ENCODE measurements at regions not wholly inside any gene's neighbourhood (a gene's known extent, or its start where the extent isn't known, plus 50 kb on each side); places are given as distances from the start of the nearest gene placed in this dataset.
"Not testable (repeated sequence)": the region's sequence is repeated elsewhere in the genome, so short reads cannot be mapped to it uniquely, and the experiment has no call there.

DNA sequence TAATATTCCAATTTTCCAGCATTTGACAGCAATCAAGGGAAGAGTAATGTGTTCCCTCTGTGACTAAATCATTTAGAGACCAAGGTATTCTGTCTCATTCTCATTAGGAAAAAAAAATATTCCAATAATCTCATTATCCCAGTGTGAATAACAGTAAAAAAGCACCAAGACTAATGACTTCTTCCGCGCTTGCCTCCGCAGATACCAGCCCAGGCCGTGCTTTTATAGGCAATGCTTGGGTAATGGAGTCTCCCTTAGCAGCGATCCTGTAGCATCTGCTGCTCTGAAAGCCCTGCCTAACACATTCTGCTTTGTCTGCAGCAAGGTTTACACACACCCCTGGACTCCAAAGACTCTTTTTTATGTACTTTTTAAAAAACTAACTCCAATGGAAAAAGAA lies 470.0 kb upstream of the CAMK1G start:
- no peak for DNase-seq (ENCODE audit: low spot score)

DNA sequence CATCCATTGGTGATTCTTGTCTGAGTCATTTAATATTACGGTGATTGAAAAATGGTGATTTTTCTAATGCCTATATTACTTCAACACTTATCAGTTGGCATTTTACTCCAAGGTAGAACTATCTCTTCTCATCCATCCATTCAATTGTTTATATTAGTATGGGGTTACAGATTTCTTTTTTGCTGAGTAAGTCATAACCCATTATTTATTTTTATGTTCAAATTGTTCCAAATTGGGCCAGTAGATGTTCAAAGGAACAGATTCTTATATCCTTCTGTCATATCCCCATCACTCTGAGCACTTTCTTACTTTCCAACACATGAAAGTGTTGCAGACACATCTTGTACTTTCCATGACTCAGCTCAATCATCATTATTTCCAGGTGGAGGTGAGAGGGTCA lies 466.8 kb upstream of the CAMK1G start:
- DNase-seq (ENCODE audit: low spot score), result no peak

DNA sequence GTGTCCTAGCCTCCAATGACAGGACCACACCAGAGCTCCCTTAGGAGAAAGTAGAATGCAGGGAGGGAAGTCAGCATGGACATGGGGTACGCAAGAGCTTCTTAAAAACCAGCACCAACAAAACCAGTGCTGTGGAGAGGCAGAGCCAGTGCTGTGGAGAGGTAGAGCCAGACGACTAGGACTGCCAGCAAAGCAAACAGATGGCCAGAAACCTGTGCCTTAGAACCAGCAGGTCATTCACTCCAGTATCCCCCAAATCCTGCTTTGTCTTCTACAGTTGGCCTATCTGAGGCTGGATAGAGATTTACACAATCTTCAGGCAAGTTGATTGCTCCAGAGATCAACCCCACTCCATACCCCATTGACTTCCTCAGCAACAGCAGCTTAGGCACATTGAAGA lies 459.9 kb upstream of the CAMK1G start:
- no peak for DNase-seq (ENCODE audit: low spot score)

DNA sequence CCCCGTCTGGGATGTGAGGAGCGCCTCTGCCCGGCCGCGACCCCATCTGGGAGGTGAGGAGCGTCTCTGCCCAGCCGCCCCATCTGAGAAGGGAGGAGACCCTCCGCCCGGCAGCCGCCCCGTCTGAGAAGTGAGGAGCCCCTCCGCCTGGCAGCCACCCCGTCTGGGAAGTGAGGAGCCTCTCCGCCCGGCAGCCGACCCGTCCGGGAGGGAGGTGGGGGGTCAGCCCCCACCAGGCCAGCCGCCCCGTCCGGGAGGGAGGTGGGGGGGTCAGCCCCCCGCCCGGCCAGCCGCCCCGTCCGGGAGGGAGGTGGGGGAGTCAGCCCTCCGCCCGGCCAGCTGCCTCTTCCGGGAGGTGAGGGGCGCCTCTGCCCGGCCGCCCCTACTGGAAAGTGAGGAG lies 454.4 kb upstream of the CAMK1G start:
- not testable (repeated sequence) for DNase-seq (ENCODE audit: low spot score)

DNA sequence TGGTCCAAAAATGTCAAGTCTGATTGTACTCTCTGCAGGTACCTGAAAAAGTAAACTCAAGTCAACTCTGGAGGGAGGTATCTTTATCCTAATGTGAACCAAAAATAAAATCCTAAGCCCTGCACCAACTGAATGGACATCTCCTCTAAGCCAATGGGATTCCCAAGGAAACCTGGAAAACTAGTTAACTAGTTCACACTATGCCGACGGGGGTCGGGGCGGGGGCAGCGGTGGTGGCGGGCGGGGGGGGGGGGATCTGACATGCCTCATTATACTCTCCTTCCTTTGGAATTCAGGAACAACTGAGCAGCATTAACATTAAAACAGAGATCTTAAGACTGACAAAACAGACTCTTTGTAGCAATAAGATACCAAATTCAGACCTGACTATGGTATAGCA lies 452.6 kb upstream of the CAMK1G start:
- DNase-seq (ENCODE audit: low spot score), result no peak

DNA sequence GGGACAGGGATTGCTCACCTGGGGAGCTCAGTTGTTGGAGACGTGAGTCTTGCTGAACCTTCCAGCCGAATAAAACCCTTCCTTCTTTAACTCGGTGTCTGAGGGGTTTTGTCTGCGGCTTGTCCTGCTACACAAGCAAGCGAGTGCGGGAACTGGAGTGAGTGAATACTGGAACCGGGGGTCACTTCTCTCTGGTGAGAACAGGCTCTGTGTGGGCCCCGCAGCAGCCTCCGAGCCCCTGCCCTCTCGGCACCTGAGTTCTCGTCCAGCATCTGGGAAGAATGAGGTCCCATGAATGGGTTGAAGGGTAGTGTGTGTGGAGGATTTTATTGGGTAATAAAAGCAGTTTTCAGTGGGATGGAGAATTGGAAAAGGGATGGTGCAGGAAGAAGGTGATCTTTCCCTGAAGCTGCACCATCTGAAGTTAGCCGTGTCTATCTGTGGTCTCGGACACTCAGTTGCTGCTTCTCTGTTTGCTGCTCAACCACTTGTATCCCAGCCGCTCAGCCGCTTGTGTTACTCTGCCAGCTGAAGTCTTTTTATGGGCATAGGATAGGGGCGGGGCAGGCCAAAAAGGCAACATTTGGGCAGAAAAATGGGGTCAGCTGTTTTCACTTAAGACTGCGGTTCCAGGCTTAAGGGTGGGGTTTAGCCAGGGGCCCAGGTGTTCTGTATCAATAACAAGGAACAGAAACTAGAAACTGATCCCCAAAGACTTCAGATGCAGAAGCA lies 450.6 kb upstream of the CAMK1G start:
- no peak for DNase-seq (ENCODE audit: low spot score)

DNA sequence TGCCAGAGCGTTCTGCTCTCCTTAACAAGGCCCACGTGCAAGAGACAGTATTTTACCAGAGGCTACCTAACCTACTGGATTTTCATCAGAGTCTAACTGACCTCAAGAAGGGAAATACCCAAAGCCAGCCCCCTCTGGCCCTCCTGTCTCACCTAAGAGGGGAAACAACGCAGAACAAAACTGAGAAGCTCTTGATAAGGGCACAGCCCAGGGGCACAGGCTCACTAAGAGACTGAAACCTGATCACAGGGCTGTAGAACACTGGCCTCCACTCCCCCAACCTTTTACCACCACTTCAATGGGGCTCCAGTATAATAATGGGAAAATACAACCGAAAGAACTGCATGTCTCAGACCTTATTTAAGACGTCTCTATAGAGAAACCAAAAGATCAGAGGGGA lies 449.5 kb upstream of the CAMK1G start:
- DNase-seq (ENCODE audit: low spot score), result no peak

DNA sequence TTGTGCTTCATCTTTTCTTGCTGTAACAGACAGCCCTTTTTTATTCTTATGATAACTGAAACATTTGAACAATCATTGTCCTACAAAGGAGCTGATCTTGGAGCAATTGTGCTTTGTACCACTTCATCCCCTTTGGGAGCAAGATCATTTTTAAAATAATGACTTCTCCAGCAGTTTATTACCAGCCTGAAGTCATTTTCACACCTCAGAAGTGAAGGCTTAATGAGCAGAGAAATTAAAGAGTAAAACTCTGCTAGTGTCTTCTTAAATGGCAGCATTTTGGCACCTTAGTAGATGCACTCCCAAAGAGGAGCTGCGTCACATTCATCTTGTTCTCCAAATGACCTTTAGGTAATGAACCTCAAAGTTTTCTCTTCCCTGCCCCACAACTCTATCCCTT lies 439.6 kb upstream of the CAMK1G start:
- DNase-seq (ENCODE audit: low spot score), result no peak

DNA sequence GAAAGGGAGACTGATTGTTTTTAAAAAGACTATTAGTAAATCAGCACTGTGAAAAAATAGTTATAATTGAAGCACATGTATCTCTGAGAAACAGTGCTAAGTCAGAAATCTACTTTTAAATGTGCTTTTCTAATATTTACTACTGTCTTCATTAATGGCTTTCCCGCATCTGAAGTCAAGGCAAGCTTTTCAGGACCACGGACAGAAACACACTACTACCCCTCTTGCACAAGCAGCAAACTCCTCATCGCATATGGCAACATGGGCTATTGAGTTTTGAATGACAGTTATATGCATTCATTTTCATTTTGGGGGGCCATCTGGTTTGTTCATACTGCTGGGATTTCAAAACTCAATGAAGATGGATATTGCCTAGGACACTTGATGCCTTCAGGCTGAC lies 433.4 kb upstream of the CAMK1G start:
- DNase-seq (ENCODE audit: low spot score), result no peak

DNA sequence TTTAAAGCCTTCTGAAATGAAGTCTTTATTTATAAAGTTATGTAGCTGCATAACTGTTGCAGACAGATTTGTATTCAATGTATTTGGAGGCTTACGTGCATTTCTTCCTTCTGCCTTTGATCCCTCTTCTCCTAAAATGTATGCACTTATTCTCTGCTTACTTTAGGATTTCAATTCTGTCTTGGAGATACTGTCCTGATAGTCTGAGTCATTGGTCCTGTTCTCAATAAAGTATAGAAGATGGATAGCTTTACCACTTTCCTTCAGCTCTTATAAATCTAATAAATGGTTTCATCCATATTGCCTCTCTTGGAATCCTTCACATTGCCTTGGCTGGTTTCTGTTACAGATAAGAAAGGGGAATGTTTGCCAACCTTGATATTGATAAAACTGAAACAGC lies 430.1 kb upstream of the CAMK1G start:
- no peak for DNase-seq (ENCODE audit: low spot score)

DNA sequence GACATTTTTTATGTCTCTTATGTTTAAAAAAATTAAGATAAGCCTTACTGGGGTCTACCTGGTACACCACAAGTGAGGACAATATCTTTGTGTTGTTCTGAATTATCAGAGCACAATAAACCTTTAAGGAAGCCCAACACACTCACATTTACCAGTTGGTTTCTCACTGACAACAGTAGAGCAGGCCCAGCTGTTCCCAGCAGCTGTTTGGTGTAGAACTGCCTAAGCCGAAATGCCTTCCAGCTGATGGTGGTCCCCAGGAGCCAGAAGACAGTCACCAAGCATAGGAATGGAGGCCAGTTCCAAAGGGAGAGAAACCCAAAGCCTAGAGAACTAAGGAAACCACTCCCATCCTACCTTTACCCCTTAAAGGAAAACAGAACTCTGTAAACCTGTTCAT lies 428.6 kb upstream of the CAMK1G start:
- DNase-seq (ENCODE audit: low spot score), result no peak

DNA sequence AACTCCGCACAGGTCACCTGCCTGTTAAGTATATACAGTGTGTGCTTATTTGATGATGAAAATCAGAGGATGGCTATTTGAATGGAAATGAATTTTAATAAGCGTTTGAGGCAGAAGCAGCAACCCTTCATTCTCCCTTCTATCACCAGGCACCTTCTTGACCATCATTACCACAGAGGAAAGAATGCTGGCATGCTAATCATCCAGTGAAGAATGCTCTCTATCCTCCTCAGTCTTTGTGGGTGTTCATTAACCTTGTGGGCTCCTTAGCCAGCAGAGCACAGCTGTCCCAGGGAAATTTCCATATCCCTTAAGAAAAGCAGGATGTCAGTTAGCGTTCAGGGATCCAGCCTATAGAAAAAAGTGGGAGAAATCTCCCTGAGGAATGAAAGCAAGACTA lies 428.0 kb upstream of the CAMK1G start:
- no peak for DNase-seq (ENCODE audit: low spot score)

DNA sequence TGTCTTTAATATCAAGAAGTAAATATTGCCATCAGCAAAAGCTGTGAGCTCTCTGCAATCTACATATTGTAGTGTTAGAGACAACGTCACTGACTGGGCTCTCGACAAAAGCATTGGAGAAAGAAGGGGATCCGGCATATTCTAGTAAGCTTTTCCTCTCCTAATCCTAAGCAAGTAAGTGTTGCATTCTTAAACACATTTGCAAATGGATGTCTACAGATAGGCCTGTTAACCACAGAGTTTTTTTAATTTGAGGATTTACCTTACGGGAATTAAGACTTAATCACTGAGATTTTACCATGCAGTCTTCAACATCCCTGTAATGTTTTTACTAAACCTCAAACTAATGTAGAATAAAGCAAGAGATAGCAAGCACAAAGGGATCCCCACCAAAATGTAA lies 426.5 kb upstream of the CAMK1G start:
- no peak for DNase-seq (ENCODE audit: low spot score)

DNA sequence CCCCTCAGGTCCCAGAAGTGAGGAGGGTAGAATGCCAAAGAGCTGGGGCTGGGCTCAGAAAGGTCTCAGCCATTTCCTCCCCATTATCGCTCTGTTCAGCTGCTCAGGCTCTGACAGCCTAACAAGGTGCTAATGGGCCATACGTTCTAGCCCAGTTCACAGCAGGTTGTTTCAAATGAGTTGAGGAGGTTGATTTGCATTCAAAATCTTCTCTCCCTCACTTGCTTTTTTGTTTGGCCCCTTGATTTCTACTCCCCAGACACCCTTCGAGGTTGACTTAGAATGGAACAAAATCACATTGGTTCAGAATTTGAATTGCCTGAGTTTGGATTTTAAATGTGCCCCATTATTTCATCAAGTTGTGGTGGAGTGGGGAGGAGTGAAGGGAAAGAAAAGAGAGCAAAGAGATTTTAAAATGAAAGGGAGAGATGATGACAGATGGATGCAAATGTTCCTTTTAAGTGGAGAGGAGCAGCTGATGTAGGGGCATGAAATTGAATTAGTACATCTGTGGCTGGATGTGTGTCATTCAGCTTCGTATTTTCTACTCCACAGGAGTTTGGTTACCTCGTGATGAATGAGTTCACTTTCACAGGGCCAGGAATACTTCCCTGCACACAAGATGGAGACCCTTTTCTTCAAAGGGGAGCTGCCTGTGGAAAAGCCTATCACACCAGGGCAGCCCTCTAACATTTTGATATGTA lies 425.8 kb upstream of the CAMK1G start:
- DNase-seq (ENCODE audit: low spot score), result no peak

DNA sequence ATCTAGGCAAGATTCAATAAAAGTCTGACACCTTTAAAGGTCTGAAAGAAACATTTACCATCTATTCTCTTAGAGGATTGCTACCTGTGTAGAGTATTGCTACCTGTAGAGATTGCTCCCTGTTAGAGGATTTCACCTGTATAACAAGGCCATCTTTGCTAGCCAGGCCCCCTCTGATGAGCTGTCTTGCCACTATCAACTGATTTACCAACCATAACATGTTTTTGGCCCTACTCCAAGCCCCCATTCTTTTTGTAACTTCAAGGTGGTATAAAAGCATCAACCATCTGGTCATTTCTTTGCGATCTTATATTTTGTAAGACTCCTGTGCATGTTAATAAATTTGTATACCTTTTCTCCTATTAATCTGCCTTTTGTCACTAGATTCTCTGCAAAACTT lies 424.7 kb upstream of the CAMK1G start:
- DNase-seq (ENCODE audit: low spot score), result no peak

DNA sequence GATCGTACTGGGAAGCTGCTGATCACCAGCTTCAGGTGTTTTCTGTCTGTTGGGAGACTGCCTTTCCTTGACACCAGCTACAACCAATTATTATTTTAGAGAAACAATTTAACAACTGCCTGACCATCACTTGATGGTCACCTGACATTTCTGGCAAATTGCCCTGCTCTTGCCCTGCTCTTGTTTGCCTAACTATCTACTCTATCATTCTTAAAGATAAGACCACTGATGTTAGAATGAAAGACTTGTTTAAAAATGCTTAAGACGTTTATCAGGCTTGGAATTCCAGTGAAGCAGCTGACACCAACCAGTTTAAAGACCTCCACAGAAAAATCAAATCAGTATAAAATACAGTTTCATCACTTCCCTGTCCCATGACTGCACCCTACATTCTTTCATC lies 423.3 kb upstream of the CAMK1G start:
- no peak for DNase-seq (ENCODE audit: low spot score)

DNA sequence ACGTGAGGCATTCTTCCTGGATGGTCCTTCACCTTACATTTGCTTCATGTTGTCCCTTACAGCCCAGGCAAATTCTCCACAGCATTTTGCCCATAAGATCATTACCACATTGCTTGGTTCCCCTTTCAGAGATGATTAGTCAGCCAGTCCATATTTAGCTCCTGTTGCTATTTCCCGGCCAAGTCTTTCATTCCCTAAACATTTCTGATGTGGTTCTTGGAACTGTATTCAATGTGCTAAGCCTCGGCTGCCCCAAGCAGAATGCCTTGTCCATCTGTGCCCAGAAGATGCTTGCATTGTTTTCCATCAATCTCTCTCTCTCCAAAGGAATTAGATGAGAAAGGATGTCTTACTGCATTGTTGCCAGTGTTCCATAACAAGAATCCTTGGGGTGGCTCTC lies 420.9 kb upstream of the CAMK1G start:
- DNase-seq (ENCODE audit: low spot score), result no peak

DNA sequence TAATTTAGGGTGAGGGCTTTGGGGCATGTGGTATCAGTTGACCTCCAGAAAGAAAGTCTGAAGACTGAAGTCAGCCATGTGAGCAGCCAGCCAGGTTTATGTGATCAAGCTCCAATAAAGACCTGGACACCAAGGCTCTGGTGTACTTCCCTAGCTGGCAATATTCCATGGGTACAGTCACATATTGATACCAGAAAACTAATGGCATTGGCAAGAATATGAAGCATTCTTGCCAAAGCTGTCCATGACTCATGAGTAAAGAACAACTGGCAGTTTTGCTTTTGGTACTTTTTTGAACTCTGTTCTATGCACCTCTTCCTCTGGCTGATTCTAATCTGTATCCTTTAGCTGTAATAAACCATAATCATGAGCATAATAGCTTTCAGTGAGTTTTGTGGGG lies 415.3 kb upstream of the CAMK1G start:
- DNase-seq (ENCODE audit: low spot score), result no peak

DNA sequence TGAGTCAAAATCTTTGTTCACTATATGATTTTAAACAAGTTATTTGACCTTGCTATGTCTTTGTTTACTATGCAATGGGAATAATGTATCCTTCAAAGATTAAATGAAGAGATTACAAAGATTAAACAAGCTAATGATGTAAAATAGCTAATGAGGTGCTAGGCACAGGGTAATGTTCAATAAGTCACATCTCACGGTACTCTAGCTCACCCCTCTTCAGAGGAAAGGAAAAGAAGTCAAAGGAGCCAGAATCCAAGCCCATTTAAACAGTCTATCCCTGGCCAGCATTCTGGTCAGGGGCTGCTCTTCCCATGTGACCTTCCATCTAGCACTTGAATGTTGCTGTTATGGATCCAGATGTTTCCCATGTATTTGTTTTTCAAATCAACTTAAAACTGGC lies 412.4 kb upstream of the CAMK1G start:
- DNase-seq (ENCODE audit: low spot score), result no peak

DNA sequence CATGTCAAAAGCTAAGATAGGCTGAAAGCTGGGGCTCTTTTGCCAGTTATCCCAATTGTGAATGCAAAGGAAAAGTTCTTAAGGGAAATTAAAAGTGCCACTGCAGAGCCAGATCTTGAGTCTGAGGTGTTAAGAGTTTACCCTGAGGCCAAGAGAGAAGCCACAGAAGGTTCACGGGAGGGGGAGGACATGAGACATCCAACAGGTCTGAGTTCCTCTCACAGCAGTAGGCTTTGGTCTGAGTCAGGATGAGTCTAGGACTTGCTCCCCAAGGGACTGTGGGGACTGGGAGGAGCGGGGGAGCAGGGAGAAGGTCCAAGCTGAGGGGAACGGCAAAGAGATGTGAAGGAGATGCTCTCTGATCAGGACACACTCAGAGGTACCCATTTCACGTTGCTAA lies 411.2 kb upstream of the CAMK1G start:
- no peak for DNase-seq (ENCODE audit: low spot score)

DNA sequence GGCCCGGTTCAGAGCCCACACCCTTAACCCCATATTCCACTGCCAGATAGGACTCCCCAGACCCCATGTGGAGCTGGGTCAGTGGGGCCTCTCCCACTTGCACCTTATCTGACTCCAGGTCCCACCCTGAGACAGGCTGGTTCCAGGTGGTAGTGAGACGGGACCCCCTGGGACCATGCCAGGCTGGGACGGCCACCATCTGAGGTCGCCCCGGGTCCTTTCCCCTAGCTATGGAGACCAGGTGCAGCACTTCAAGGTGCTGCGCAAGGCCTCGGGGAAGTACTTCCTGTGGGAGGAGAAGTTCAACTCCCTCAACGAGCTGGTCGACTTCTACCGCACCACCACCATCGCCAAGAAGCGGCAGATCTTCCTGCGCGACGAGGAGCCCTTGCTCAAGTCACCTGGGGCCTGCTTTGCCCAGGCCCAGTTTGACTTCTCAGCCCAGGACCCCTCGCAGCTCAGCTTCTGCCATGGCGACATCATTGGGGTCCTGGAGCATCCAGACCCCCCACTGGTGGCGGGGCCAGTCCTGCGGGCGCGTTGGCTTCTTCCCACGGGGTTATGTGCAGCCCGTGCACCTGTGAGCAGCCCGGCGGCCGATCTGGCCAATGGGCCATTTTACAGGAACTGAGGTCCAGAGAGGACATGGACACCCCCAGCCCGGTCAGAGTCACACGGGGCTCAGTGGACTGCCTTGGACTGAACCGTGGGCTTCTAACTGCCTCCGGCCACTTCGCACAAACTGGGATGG lies 410.5 kb upstream of the CAMK1G start:
- DNase-seq (ENCODE audit: low spot score), result not testable (repeated sequence)

DNA sequence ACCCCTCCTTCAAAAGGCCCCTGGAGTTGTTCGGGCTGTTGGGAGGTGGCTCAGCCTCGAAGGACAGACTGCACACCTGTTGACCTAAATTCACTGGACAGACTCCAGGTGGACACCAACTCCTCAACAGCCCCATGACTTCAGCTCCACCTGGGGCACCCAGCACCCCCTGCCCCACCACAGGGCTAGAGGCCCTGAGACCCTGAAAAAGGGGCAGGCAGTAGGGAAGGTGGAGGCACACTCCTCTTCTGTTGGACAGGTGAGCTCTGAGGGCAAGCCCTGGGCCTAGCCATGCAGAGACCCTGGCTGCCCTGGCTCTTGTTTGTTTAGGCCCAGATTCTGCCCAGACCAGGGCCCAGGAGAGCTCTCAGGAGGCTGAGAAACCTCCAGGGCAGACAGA lies 409.7 kb upstream of the CAMK1G start:
- not testable (repeated sequence) for DNase-seq (ENCODE audit: low spot score)

DNA sequence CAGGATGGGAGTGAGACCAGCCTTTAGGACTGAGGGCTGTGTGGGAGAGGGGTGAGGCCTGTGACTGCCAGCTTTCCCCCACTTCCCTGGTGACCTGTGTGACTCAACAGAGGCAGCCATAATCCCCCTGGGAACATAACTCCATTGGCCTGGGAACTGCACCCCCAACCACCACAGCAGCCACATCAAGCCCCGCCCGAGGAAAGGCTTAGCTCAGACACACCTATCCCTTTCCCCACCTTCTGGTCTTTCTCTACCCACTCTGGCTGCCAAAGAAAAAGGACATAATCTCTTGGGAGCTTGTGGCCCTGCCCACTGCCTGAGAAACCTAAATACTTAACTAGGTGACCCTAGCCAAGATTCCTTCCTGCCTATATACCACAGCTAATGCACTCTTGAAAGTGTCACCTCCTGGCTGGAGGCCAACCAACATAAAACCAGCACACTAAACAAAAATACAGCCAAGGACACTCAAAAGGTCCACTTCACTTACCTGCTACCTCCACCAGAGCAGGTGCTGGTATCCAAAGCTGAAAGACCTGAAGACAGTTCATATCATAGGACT lies 406.6 kb upstream of the CAMK1G start:
- no peak for DNase-seq (ENCODE audit: low spot score)
